ENCODE measurements at regions not wholly inside any gene's neighbourhood (a gene's known extent, or its start where the extent isn't known, plus 50 kb on each side); places are given as distances from the start of the nearest gene placed in this dataset.

DNA sequence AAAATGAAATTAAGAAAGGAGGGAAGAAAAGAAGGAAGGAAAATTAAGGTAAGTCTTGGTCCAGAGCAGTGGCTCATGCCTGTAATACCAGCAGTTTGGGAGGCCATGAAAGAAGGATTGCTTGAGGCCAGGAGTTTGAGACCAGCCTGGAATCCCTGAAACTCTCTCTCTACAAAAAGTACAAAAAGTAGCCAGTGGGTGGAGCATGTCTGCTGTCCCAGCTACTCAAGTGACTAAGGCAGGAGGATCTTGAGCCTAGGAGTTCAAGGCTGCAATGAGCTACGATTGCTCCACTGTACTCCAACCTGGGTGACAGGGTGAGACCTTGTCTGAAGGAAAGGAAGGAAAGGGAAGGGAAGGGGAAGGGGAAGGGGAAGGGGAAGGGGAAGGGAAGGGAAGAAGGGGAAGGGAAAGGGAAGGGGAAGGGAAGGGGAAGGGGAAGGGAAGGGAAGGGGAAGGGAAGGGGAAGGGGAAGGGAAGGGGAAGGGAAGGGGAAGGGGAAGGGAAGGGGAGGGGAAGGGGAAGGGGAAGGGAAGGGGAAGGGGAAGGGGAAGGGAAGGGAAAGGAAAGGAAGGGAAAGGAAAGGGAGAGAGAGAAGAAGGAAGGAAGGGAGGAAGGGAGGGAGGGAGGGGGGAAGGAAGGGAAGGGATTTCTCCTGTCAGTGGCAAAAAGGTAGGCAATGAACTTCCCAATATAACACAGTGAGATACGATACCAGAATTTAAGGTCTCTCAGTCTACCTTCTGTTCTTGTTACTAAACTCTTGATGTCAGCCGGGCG is 412.8 kb downstream of the CMPK2 start:
- no peak for DNase-seq (ENCODE audit: low read depth in 2 of 2)

DNA sequence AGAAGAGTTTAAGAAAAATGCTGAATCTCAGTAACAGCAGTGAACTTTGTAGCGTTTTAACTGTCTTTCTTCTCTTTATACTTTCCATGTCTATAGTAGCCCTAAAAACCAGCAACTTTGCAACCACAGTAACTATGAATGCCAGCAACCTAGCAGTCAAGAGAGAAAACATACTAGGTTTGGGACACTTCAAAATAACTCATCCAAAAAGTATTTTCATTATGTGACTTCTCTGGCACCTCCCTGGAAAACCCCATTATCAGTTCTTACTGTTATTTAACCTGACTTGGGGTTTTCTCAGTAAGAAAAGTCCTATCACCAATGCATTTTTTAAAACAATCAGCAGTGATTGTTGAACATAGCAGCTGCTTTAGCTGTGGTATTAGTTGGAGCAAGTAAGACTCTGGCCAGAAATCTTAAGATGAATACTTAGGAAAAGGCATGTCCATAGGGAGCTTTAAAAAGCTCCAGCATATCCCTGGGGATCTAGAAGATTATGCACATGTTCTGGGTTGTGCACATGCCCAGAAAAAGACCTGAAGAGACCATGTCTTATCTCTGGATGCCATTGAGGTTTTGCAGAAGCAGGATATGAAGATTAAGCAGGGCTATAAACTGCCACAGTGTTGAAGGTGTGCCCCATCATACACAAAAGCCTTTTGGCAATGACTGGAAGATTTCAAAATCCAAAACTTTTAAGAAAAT is 411.3 kb downstream of the CMPK2 start:
- DNase-seq (ENCODE audit: low read depth in 2 of 2) = no peak

DNA sequence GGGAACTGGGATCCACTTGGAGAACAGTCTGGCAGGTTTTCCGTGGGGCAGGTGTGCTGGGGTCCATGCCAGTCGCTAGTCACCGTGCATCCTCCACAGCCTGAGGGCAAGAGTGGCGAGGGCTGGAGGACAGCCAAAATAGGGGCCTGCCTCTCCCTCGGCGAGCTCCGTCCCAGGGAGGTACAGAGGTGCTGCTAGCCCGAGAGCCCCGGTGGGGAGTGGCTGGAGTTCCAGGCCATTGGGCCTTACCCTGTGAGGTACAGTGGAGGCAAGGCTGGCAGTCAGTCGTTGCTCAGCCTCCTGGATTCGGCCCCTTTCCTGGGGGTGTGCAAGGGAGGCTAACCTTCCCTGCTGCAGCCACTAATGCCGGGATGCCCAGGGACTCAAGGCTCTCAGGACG is 406.6 kb downstream of the CMPK2 start:
- no peak for DNase-seq (ENCODE audit: low read depth in 2 of 2)

GRCh38 chr2:6470518-6470917 is 395.2 kb downstream of the CMPK2 start:
- DNase-seq (ENCODE audit: low read depth in 2 of 2) = no peak

GRCh38 chr2:6471419-6471818 is 394.3 kb downstream of the CMPK2 start:
- no peak for DNase-seq (ENCODE audit: low read depth in 2 of 2)

GRCh38 chr2:6474161-6475140 is 391.3 kb downstream of the CMPK2 start:
- no peak for DNase-seq (ENCODE audit: low read depth in 2 of 2)

- DNase-seq (ENCODE audit: low read depth in 2 of 2) = no peak
Measured at GRCh38 chr2:6475155-6475940, 390.4 kb downstream of the CMPK2 start.

DNA sequence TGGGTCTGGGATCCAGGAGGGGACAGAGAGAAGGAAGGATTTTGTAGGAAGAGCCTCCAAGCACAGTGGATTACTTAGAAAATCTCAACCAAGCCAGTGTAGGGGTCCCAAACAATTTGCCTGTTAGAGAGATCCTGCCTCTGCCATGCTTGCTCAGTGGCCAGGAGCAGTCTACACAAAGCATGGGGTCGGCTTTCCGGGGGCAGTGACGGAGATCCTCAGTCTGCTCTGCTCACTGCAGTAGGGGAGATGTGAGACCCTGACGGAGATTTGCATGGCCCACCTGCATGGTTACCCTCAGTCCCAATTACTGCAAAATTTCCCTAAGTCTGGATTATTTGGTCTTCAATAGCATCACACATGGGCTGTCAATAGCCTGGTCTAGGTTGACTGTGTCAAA is 385.2 kb downstream of the CMPK2 start:
- DNase-seq (ENCODE audit: low read depth in 2 of 2) = no peak

GRCh38 chr2:6482256-6482655 is 383.5 kb downstream of the CMPK2 start:
- no peak for DNase-seq (ENCODE audit: low read depth in 2 of 2)

- DNase-seq (ENCODE audit: low read depth in 2 of 2) = no peak
Measured at GRCh38 chr2:6487765-6488164, 377.9 kb downstream of the CMPK2 start.

GRCh38 chr2:6492573-6492972 is 373.1 kb downstream of the CMPK2 start:
- no peak for DNase-seq (ENCODE audit: low read depth in 2 of 2)

DNA sequence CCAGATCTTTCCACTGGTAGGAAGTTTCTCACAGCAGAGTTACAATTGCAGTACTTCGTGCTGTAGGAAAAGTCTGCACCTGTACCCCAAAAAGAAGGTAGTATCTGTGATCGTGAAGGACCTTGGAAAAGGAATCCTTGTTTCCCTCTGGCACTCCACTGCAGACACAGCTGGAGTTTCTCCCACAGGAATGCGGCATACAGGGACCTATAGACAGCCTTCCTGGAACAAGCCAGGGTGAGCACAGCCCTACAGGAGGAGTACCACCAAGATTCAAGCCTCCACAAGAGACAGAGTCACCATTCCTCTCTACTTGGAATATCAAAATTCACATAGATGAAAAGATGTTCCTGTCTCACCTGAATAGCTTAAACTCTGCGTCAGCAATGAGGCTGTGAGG is 372.4 kb downstream of the CMPK2 start:
- DNase-seq (ENCODE audit: low read depth in 2 of 2) = no peak

DNA sequence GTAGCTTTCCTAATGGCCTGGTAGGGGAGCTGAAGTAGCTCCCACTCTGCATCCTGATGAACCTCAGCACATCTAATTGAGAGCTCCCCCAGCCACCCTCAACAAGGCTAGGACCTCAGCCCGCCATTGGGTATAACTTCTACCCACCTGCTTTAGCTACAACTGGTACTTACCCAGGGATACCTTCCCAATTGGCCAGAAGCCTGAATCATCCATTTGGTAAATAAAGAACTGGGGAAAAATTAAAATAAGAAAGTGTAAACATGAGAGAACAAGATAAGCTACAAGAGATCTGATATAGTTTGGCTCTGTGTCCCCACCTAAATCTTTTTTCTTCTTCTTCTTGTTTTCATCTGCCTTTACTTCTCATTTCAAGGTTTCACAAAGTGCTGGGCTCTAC is 372.0 kb downstream of the CMPK2 start:
- DNase-seq (ENCODE audit: low read depth in 2 of 2) = no peak

DNA sequence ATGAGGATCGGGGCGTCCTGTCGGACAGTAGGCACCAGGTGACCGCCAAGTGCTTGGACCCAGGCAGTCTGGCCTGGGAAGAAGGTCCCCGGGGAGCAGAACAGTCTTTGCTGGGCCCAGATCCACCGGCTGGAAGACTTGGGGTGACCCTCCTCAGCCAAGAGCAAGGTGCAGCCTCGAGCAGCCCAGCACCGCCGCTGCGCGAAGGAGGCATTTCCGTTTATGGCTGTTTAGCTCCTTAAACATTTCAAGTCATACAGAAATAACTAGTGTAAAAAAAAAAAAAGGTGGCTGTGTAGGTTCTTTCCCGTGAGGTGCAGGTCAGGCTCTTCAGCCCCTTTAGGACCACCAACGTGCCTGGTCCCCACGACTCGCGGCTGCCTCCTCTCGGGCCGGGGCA is 370.2 kb downstream of the CMPK2 start:
- no peak for DNase-seq (ENCODE audit: low read depth in 2 of 2)

GRCh38 chr2:6496376-6496775 is 369.3 kb downstream of the CMPK2 start:
- no peak for DNase-seq (ENCODE audit: low read depth in 2 of 2)

- no peak for DNase-seq (ENCODE audit: low read depth in 2 of 2)
Measured at GRCh38 chr2:6497048-6497447, 368.7 kb downstream of the CMPK2 start.

DNA sequence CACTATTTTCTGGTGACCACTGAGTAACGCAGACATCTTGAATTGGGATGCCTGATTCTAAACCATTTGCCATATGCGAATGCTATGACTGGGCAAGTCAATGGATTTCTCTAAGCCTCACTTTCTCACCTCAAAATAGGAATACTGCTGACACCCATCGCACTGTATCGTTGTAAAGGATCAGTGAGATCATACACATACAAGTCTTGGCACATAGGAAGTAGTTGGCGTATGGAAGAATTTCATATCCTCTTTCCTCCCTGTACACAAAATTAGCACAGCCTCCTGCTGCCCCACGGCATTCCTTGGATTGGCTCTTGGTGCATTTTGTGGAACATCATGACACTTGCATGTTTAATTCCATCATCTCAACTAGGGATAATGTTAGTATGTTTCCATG is 366.9 kb downstream of the CMPK2 start:
- DNase-seq (ENCODE audit: low read depth in 2 of 2) = no peak

DNA sequence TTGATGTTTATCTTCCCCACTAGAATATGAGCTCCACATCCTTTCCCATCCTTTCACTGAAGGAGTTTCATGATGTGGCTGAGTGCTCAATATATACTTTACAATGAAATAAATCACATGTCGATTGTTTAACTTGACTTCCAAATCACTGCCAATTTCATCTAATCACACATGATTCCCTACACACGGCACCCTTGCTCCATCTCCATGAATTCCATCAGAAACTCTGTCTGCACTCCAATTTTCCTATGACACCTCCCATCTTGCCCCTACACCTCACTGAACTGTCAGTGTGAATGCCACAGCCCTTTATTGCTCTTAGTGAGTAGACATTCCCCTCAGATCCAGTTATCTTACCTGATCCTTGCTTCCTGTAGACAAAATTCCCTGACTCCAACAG is 366.0 kb downstream of the CMPK2 start:
- DNase-seq (ENCODE audit: low read depth in 2 of 2) = no peak

GRCh38 chr2:6506361-6506794 is 359.3 kb downstream of the CMPK2 start:
- DNase-seq (ENCODE audit: low read depth in 2 of 2) = no peak

GRCh38 chr2:6506859-6507258 is 358.8 kb downstream of the CMPK2 start:
- no peak for DNase-seq (ENCODE audit: low read depth in 2 of 2)

DNA sequence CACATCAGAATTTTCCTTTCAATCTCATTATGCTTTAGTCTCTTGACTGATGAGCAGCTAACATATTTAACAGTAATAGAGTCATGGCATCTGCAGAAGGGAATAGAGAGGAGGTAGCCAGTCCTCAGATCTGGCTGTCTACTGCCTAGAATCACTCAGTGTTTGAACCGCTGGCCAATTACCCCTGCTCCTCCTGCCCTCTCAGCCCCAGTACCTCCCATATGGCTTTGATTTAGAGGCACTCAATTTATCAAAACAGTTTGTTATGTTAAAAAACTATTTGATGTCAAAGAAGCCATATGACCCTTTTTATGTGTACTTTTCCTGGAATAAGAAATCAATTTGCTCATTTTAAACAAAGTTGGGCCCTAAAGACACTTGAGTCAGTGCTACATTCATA is 355.2 kb downstream of the CMPK2 start:
- DNase-seq (ENCODE audit: low read depth in 2 of 2) = no peak
